ENCODE measurements at regions not wholly inside any gene's neighbourhood (a gene's known extent, or its start where the extent isn't known, plus 50 kb on each side); places are given as distances from the start of the nearest gene placed in this dataset.

DNA sequence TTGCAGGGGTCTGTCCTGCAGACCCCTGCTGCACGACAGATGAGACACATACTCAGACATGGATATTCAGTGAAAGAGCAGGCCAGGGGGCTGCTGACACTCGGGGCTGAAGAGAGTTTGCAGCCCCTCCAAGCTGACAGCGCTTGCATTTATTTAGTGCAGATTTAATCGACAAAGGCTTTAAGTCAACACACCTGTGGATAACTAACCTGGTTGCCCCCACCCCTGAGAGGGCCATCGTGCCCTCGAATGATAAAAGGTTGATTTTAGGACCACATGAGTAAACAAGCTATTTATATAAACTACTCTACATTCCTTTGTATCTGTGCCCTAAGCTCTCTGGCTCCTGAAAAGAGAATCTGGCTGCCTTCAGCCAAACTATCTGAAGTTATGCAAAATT is 708.2 kb upstream of the LRRN3 start:
- WGBS (ENCODE audit: insufficient coverage, low coverage, low lambda C conversion rate, missing lambda C conversion rate): 40% methylated on average over 6 of the region's 6 CpGs
- no peak overlapping the region for H3K27ac ChIP-seq
- no peak for TF ChIP-seq POLR2A (IDR thresholded peaks at IDR 0.05)
- TF ChIP-seq, protein P1, sequence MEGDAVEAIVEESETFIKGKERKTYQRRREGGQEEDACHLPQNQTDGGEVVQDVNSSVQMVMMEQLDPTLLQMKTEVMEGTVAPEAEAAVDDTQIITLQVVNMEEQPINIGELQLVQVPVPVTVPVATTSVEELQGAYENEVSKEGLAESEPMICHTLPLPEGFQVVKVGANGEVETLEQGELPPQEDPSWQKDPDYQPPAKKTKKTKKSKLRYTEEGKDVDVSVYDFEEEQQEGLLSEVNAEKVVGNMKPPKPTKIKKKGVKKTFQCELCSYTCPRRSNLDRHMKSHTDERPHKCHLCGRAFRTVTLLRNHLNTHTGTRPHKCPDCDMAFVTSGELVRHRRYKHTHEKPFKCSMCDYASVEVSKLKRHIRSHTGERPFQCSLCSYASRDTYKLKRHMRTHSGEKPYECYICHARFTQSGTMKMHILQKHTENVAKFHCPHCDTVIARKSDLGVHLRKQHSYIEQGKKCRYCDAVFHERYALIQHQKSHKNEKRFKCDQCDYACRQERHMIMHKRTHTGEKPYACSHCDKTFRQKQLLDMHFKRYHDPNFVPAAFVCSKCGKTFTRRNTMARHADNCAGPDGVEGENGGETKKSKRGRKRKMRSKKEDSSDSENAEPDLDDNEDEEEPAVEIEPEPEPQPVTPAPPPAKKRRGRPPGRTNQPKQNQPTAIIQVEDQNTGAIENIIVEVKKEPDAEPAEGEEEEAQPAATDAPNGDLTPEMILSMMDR (IDR thresholded peaks at IDR 0.05): no peak
- no peak overlapping the region for H3K4me3 ChIP-seq
- intact Hi-C loops (cut with DNase I): no loop called here
- no peaks in the 10 kb centered on the region for H3K27me3 ChIP-seq
- H3K9me3 ChIP-seq: no peaks in the 10 kb centered on the region
- no peak for ATAC-seq
- no peaks in the 10 kb centered on the region for H3K4me1 ChIP-seq
- H3K36me3 ChIP-seq: no peaks in the 10 kb centered on the region
- no peak for DNase-seq

- H3K4me3 ChIP-seq: no peak overlapping the region
- H3K36me3 ChIP-seq: no peaks in the 10 kb centered on the region
- no peaks in the 10 kb centered on the region for H3K27me3 ChIP-seq
- intact Hi-C loops (cut with DNase I): no loop called here
- H3K9me3 ChIP-seq: no peaks in the 10 kb centered on the region
- TF ChIP-seq, protein P1 (IDR thresholded peaks at IDR 0.05): no peak
- no peak for TF ChIP-seq POLR2A (IDR thresholded peaks at IDR 0.05)
- H3K27ac ChIP-seq: no peak overlapping the region
- DNase-seq: no peak
- ATAC-seq: no peak
- no peaks in the 10 kb centered on the region for H3K4me1 ChIP-seq
Observed at GRCh38 chr7:110386006-110386405, 704.9 kb upstream of the LRRN3 start.

- TF ChIP-seq POLR2A (IDR thresholded peaks at IDR 0.05): no peak
- TF ChIP-seq, protein P1 (IDR thresholded peaks at IDR 0.05): no peak
- 36% methylated on average over 2 of the region's 2 CpGs for WGBS (ENCODE audit: insufficient coverage, low coverage, low lambda C conversion rate, missing lambda C conversion rate)
- Histone ChIP-seq H3K4me3 (no peak overlapping the region), H3K27ac (no peak overlapping the region), H3K4me1 (no peaks in the 10 kb centered on the region), H3K9me3 (no peaks in the 10 kb centered on the region), H3K36me3 (no peaks in the 10 kb centered on the region), H3K27me3 (no peaks in the 10 kb centered on the region)
- intact Hi-C loops (cut with DNase I): no loop called here
- DNase-seq: no peak
- ATAC-seq: no peak
Observed at GRCh38 chr7:110386913-110387312, 704.0 kb upstream of the LRRN3 start.

- WGBS (ENCODE audit: insufficient coverage, low coverage, low lambda C conversion rate, missing lambda C conversion rate): 50% methylated on average over 3 of the region's 3 CpGs
- intact Hi-C loops (cut with DNase I): no loop called here
- no peaks in the 10 kb centered on the region for H3K4me1 ChIP-seq
Observed at GRCh38 chr7:110387689-110388088, 703.2 kb upstream of the LRRN3 start.

More at GRCh38 chr7:110387689-110388088, 703.2 kb upstream of the LRRN3 start:
- no peak for TF ChIP-seq POLR2A (IDR thresholded peaks at IDR 0.05)
- TF ChIP-seq, protein P1 (IDR thresholded peaks at IDR 0.05): no peak
- H3K27ac ChIP-seq: no peak overlapping the region
- no peak overlapping the region for H3K4me3 ChIP-seq
- DNase-seq (no peak), ATAC-seq (no peak)
- no peaks in the 10 kb centered on the region for H3K36me3 ChIP-seq
- no peaks in the 10 kb centered on the region for H3K9me3 ChIP-seq
- no peaks in the 10 kb centered on the region for H3K27me3 ChIP-seq

Data from right lobe of liver (tissue), 6 donors.